ENCODE measurements at regions not wholly inside any gene's neighbourhood (a gene's known extent, or its start where the extent isn't known, plus 50 kb on each side); places are given as distances from the start of the nearest gene placed in this dataset.

- no peak for DNase-seq
Observed at GRCh38 chr12:13592063-13592942, 389.1 kb downstream of the GRIN2B start.

- DNase-seq: no peak
Observed at GRCh38 chr12:13591488-13591887, 389.9 kb downstream of the GRIN2B start.

- no peak for DNase-seq
Observed at GRCh38 chr12:13591059-13591458, 390.3 kb downstream of the GRIN2B start.

- no peak for DNase-seq
Observed at GRCh38 chr12:13588574-13588973, 392.0 kb downstream of the EMP1 start.

GRCh38 chr12:13587721-13588390 is 391.3 kb downstream of the EMP1 start:
- DNase-seq: no peak

- no peak for DNase-seq
Observed at GRCh38 chr12:13586361-13586760, 389.8 kb downstream of the EMP1 start.

- no peak for DNase-seq
Observed at GRCh38 chr12:13584541-13584940, 388.0 kb downstream of the EMP1 start.

- no peak for DNase-seq
Observed at GRCh38 chr12:13583630-13584029, 387.1 kb downstream of the EMP1 start.

- no peak for DNase-seq
Observed at GRCh38 chr12:13582421-13582820, 385.9 kb downstream of the EMP1 start.

- no peak for DNase-seq
Observed at GRCh38 chr12:13581031-13581430, 384.5 kb downstream of the EMP1 start.

GRCh38 chr12:13580206-13580605 is 383.7 kb downstream of the EMP1 start:
- DNase-seq: no peak

GRCh38 chr12:13576935-13577500 is 380.5 kb downstream of the EMP1 start:
- DNase-seq: no peak

- DNase-seq: no peak
Observed at GRCh38 chr12:13573698-13574321, 377.3 kb downstream of the EMP1 start.

- no peak for DNase-seq
Observed at GRCh38 chr12:13571035-13571434, 374.5 kb downstream of the EMP1 start.

- DNase-seq: peak; percentile 2
Observed at GRCh38 chr12:13570005-13570694, 373.6 kb downstream of the EMP1 start.

GRCh38 chr12:13566292-13566691 is 369.8 kb downstream of the EMP1 start:
- no peak for DNase-seq

- DNase-seq: no peak
Observed at GRCh38 chr12:13564266-13564810, 367.8 kb downstream of the EMP1 start.

- DNase-seq: no peak
Observed at GRCh38 chr12:13563743-13564125, 367.2 kb downstream of the EMP1 start.

- no peak for DNase-seq
Observed at GRCh38 chr12:13562915-13563742, 366.6 kb downstream of the EMP1 start.

GRCh38 chr12:13561923-13562322 is 365.4 kb downstream of the EMP1 start:
- DNase-seq: no peak

GRCh38 chr12:13559318-13559978 is 362.9 kb downstream of the EMP1 start:
- peak; percentile 52 for DNase-seq
